A549 (cell line): ENCODE measurements at regions not wholly inside any gene's neighbourhood (a gene's known extent, or its start where the extent isn't known, plus 50 kb on each side); places are given as distances from the start of the nearest gene placed in this dataset.

Experiments
- ATAC-seq, 2 experiments: fragments of 200-7000 bp in 1 of 2; fragments of >200 bp in 1 of 2; cut with Nextera tagmentation in 1 of 2; cut with Tn5 transposase in 1 of 2; 3 replicates each; pipeline versions ENCODE4 v1.8.0 to v1.9.1; 2018 to 2020; ENCODE audit warnings: mild to moderate bottlenecking in 1 of 2, moderate library complexity in 1 of 2
- CTCF ChIA-PET: fragments of 300-600 bp; sonication (Branson Sonifier 250); formaldehyde crosslinking; extraction: SDS; loops from one replicate; lab custom pipeline; 2021; ENCODE audit warnings: antibody characterized with exemption, inconsistent platforms; lab: Yijun Ruan, JAX
- POLR2A ChIA-PET: fragments of 350-600 bp; formaldehyde crosslinking; extraction: SDS; loops from one replicate; lab custom pipeline; 2021; ENCODE audit warnings: antibody characterized with exemption, inconsistent platforms; lab: Yijun Ruan, JAX
- DNase-seq, 2 experiments: peaks; one replicate each; pipeline versions ENCODE4 v3.0.0 to v3.0.0-alpha.2; 2011 to 2016; ENCODE audit warnings: low read depth in 1 of 2, low spot score in 1 of 2
- FAIRE-seq: peaks from 2 replicates; lab custom pipeline; 2011; peaks lifted over from hg19 to GRCh38; lab: Jason Lieb, UNC
- H3K27ac ChIP-seq, 2 experiments: fragments of >200 bp; sonication (Bioruptor Twin); formaldehyde crosslinking; 3 replicates each; pipeline ENCODE4 v1.5.1; 2016 to 2017
- H3K4me1 ChIP-seq: fragments of >200 bp; sonication (Bioruptor Twin); formaldehyde crosslinking; 3 replicates; pipeline ENCODE4 v1.6.1; 2016
- H3K4me2 ChIP-seq: fragments of >200 bp; sonication (Bioruptor Twin); formaldehyde crosslinking; 3 replicates; pipeline ENCODE4 v1.6.1; 2016
- H3K4me3 ChIP-seq: fragments of >200 bp; sonication (Bioruptor Twin); formaldehyde crosslinking; 3 replicates; pipeline ENCODE4 v1.5.1; 2016
- H3K9me3 ChIP-seq: fragments of >200 bp; sonication (Bioruptor Twin); formaldehyde crosslinking; 3 replicates; pipeline ENCODE4 v1.6.1; 2016
- ATOH8 ChIP-seq: fragments of 250-450 bp; sonication (Bioruptor Pico); IDR thresholded peaks from 2 replicates; pipeline ENCODE4 v1.5.0; 2020; ENCODE audit warnings: low read depth, mild to moderate bottlenecking, moderate library complexity
- BCL3 ChIP-seq: fragments of >200 bp; sonication (Bioruptor Twin); formaldehyde crosslinking; IDR thresholded peaks from 3 replicates; pipeline ENCODE4 v1.6.1; 2016
- EHF ChIP-seq: fragments of 250-450 bp; sonication (Bioruptor Pico); IDR thresholded peaks from 2 replicates; pipeline ENCODE4 v1.5.0; 2020; ENCODE audit warnings: mild to moderate bottlenecking
- FOXS1 ChIP-seq: fragments of 250-450 bp; sonication (Bioruptor Pico); IDR thresholded peaks from 2 replicates; pipeline ENCODE4 v1.5.0; 2020; ENCODE audit warnings: mild to moderate bottlenecking, moderate library complexity
- HES2 ChIP-seq: fragments of >200 bp; sonication (Bioruptor Twin); formaldehyde crosslinking; IDR thresholded peaks from 2 replicates; pipeline ENCODE4 v1.6.1; 2016
- HOXA7 ChIP-seq: fragments of 250-450 bp; sonication (Bioruptor Pico); IDR thresholded peaks from 2 replicates; pipeline ENCODE4 v1.5.0; 2020; ENCODE audit warnings: mild to moderate bottlenecking, moderate library complexity
- JUN ChIP-seq, 2 experiments: fragments of >200 bp; sonication (Bioruptor Twin); formaldehyde crosslinking; IDR thresholded peaks; 2 replicates in 1 of 2; 3 replicates in 1 of 2; pipeline ENCODE4 v1.6.1; 2016 to 2017
- PBX3 ChIP-seq: IDR thresholded peaks from 2 replicates; pipeline ENCODE4 v1.6.1; 2012
- PHF8 ChIP-seq: fragments of 200-600 bp; sonication (generic); IDR thresholded peaks from 2 replicates; pipeline ENCODE4 v1.6.1; 2016; ENCODE audit warnings: low read depth, mild to moderate bottlenecking, antibody characterized with exemption, moderate library complexity, borderline replicate concordance
- POLR2AphosphoS2 ChIP-seq: conservative IDR thresholded peaks from 2 replicates; pipeline ENCODE4 v1.6.1; 2012; ENCODE audit warnings: low read length, improper control_type of control experiment, inconsistent platforms
- RARB ChIP-seq: fragments of 250-450 bp; sonication (Bioruptor Pico); IDR thresholded peaks from 2 replicates; pipeline ENCODE4 v1.8.0; 2021; ENCODE audit warnings: mild to moderate bottlenecking, moderate library complexity
- REST ChIP-seq: fragments of 200-600 bp; sonication (generic); IDR thresholded peaks from 2 replicates; pipeline ENCODE4 v1.6.1; 2016; ENCODE audit warnings: antibody characterized with exemption, mild to moderate bottlenecking, moderate library complexity
- TFCP2L1 ChIP-seq: fragments of 250-450 bp; sonication (Bioruptor Pico); IDR thresholded peaks from 2 replicates; pipeline ENCODE4 v1.5.0; 2021; ENCODE audit warnings: mild to moderate bottlenecking
- USF2 ChIP-seq: fragments of 450-650 bp; IDR thresholded peaks from 2 replicates; pipeline ENCODE4 v1.6.1; 2014; ENCODE audit warnings: antibody characterized with exemption
- WGBS: methylation state at CpG from one replicate; pipeline ENCODE4 v1.1.6; 2017; ENCODE audit errors: missing lambda C conversion rate; 5-methylcytosine and 5-hydroxymethylcytosine counted together

GRCh38 chr1:213571419-213571818 is 416.4 kb upstream of the PROX1 start:
- CTCF ChIA-PET, result no interaction called here
- no peak overlapping the region for H3K4me3 ChIP-seq
- no peak overlapping the region for H3K27ac ChIP-seq
- H3K4me1 ChIP-seq, result no peaks in the 10 kb centered on the region
- H3K4me2 ChIP-seq, result no peak overlapping the region
- FAIRE-seq (no peak), DNase-seq (no peak), ATAC-seq (no peak)
- TF ChIP-seq FOXS1 (CRISPR knock-in tag) (no peak), TFCP2L1 (CRISPR knock-in tag) (no peak), REST (no peak), HOXA7 (CRISPR knock-in tag) (no peak)
- POLR2A ChIA-PET, result no interaction called here
- 52% methylated on average over 3 of the region's 3 CpGs for WGBS
- no peaks in the 10 kb centered on the region for H3K9me3 ChIP-seq

GRCh38 chr1:213571843-213572242 is 415.9 kb upstream of the PROX1 start:
- TF ChIP-seq RARB (CRISPR knock-in tag) (no peak), EHF (no peak), ATOH8 (no peak), USF2 (no peak), PHF8 (no peak), PBX3 (no peak), BCL3 (no peak), HES2 (no peak)
- TF ChIP-seq, all 56 proteins: peak for 0
- Histone ChIP-seq H3K4me1 (no peaks in the 10 kb centered on the region), H3K9me3 (no peaks in the 10 kb centered on the region), H3K27ac (no peak overlapping the region), H3K4me2 (no peak overlapping the region), H3K4me3 (no peak overlapping the region)
- 9% methylated on average over 8 of the region's 8 CpGs for WGBS
- ATAC-seq (no peak), DNase-seq (no peak), FAIRE-seq (no peak)
- ChIA-PET POLR2A (no interaction called here), CTCF (no interaction called here)

- POLR2A ChIA-PET, result no interaction called here
- H3K4me1 ChIP-seq, result no peaks in the 10 kb centered on the region
- H3K9me3 ChIP-seq, result no peaks in the 10 kb centered on the region
- FAIRE-seq, result no peak
- ATAC-seq, result no peak
- no peak overlapping the region for H3K4me3 ChIP-seq
- H3K27ac ChIP-seq, result no peak overlapping the region
- TF ChIP-seq POLR2AphosphoS2, result no peak
- no peak for TF ChIP-seq JUN (IDR thresholded peaks at IDR 0.05)
- 33% methylated on average over 3 of the region's 3 CpGs for WGBS
- H3K4me2 ChIP-seq, result no peak overlapping the region
- CTCF ChIA-PET, result no interaction called here
- no peak for DNase-seq
Measured at GRCh38 chr1:213572912-213573647, 414.7 kb upstream of the PROX1 start.
